ENCODE measurements at regions not wholly inside any gene's neighbourhood (a gene's known extent, or its start where the extent isn't known, plus 50 kb on each side); places are given as distances from the start of the nearest gene placed in this dataset.
"Not testable (repeated sequence)": the region's sequence is repeated elsewhere in the genome, so short reads cannot be mapped to it uniquely, and the experiment has no call there.

DNA sequence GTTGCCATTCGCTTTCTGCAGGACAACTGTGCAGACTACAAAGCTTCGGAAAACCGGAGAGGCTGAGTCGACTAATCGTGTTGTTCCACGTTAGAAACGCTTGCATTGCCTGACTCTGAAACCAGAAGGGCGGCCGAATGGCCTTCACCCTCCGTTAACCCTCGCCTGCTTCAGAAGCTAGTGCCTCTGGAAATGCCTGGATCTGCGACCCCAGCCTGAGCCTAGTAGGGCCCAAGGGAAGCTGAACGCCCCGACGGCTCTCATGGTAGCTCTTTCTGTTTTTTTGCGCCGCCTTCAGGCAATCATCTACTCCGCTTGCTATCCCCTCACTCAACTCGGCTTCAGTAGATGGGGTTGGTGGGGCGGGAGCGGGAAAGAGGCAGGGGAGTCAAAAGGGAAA, 117.3 kb downstream of the PPIAL4A start:
- not testable (repeated sequence) for DNase-seq (ENCODE audit: low read depth)

DNA sequence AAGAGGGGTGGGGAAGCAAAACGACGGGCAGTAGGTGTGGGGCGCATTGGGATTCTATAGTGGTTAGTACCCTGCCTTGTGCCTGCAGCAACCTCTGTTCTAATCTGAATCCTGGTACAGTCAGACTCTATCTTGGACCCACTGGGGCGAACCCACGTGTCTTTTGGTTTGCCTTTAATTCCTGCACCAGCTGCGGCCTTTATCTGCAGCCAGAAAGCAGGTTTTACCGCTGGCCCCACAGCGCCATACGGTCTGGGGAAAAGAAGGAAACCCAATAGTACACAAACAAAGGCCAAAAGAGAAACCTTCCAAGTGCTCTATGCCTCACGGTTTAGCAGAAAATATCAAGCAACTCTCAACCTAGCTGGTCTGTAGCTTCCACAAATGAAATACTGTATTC, 118.2 kb downstream of the PPIAL4A start:
- DNase-seq (ENCODE audit: low read depth), result not testable (repeated sequence)

DNA sequence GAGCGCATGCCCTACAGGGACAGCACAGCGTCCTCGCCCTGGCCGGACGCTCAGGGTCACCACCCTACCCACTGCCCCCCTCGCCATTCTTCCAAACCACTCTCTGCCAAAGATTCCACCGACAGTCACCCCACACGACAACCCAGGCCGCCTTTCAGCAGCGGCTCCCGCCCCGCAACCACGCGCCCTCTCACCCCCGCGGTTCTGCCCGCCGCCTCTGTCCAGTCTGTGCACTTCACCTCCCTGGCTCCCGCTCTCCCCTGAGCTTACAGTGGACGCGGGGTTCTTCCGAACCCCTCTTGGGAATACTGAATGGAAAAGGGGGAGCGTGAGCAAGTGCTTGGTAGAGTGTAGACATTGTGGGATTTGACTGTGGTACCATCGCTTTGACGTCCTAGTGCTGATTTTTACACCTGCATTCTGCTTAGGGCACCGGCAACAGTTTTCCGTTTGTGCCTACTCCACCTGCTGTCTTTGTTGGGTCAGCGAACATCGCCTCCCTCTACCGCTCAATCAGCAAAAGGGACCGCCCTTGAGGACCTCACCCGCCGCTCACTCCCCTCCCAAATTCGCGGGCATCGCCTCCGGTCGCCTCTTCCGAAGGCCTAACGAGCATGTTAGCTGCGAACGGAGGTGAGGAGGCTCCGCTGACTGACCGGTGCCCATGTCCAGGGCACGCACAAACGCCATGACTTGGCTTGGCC, 119.1 kb downstream of the PPIAL4A start:
- DNase-seq (ENCODE audit: low read depth), result not testable (repeated sequence)

DNA sequence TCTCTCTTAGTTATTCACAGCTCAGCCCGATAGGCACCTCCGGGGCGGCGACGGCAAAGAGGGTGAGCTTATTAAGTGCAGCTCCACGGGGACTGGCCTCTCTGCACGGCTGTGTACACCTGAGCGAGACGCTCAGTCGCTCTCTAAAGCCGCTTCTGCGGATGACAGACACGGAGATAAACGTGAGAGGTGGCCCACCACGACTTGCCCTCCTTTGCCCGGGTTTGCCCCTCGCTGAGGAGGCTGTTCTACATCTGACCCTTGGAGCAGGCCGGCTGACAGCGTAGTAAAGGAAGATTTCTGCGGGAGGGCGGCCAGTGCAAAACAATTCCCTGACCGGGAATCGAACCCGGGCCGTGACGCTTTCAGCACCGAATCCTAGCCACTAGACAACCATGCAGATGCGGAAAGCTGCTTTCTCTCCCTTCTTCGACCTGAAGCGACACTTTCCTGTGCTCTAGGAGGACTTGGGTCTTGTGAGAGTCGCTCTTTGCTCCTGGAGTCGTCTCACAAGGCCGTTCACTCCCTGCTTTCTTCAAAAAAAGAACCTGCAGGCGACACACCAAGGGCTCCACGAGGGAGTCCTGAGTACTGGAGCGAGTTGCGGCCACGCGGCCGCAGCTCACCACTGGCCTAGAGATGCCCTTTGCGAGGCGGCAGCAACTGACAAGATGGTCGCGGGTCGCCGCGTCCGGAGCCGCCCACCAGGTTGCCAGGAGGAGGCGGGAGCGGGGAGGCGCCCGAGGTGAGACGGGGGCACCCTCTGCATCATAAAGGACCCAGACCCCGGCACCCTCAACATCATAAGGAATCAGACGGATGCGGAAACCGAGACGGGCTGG, 119.9 kb downstream of the PPIAL4A start:
- DNase-seq (ENCODE audit: low read depth), result not testable (repeated sequence)

DNA sequence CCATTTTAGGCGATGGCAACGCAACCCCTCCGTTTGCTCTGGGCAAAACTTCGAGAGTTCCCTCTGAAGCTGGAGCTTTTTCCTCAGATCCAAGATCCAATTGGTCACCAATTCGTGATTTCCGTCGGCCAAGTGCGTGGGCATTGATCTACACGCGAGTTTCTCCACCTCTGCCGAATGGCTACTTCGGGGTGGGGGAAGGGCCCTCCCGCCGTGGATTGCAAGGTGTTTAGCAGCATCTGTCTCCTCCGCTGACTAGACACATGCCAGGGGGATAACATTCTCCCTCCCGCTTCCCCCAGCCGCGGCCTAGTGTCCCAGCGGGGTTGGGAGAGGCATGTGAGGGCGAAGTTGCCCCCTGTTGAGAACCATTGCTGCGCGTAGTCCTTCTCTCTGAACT, 120.6 kb downstream of the PPIAL4A start:
- not testable (repeated sequence) for DNase-seq (ENCODE audit: low read depth)

- not testable (repeated sequence) for DNase-seq (ENCODE audit: low read depth)
Observed at GRCh38 chr1:121013181-121013580, 123.6 kb downstream of the PPIAL4A start.

GRCh38 chr1:121016182-121017028, 126.8 kb downstream of the PPIAL4A start:
- peak; percentile 24 for DNase-seq (ENCODE audit: low read depth)

- not testable (repeated sequence) for DNase-seq (ENCODE audit: low read depth)
Observed at GRCh38 chr1:121019715-121020349, 130.3 kb downstream of the PPIAL4A start.

GRCh38 chr1:121020350-121021236, 131.0 kb downstream of the PPIAL4A start:
- DNase-seq (ENCODE audit: low read depth), result peak; percentile 5

DNA sequence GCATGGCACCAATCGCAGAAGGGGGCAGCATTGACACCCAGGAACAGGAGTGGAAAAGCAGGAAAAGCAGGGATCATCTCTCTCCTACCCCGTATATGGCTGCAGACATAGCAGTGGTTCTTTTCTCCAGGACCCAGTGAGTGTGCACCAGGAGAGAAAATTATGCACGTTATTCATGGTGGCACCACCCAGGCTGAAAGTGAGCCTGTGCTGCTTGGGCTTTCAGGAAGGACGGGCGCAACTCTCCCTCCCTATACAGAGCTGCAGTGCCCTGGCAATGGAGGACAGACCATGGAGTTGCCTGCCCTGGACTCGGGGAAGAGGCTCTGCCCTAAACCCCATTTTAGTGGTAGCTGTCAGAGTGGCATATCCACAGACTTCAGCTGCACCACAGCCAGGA, 132.1 kb downstream of the PPIAL4A start:
- not testable (repeated sequence) for DNase-seq (ENCODE audit: low read depth)

GRCh38 chr1:121032878-121033494, 143.4 kb downstream of the PPIAL4A start:
- DNase-seq (ENCODE audit: low read depth), result not testable (repeated sequence)

DNA sequence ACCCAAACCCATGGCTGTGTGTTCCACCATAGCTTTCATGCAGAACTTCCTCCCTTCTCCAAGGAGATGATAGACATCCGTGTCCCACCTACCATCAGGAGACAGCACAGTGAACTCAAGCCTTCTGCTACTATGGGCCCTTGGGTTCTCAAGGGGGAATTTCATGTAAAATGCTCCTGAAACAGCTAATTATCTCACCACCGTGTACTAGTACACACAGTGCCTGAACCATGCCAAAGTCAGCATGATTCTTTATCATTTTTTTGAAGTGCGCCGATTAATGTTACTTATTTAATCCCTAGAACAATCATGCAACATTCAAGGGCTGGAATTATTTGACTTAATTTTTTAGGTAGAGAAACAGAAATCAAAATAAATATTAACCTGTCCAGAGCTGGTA, 147.2 kb downstream of the PPIAL4A start:
- not testable (repeated sequence) for DNase-seq (ENCODE audit: low read depth)

- not testable (repeated sequence) for DNase-seq (ENCODE audit: low read depth)
Observed at GRCh38 chr1:121040974-121041373, 143.2 kb downstream of the FAM72B start.

GRCh38 chr1:121041497-121041896, 142.6 kb downstream of the FAM72B start:
- peak; percentile 1 for DNase-seq (ENCODE audit: low read depth)

DNA sequence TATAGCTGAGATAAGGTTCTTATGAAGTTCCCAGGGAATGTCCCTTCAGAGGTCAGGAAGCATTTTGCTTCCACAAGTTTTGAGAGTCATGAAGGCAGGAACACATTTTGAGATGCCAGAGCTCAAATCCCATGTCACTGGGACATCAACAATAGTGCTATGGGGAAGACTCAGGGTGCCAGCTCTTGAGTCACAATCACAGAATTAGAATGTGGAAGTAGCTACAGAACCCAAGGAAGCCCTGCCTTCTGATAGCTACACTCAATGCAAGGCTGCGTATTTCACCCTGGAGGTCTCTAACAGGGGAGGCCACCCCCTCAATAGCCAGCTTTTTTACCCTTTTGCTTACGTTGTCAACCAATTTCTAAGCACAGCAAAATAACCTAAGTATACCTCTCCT, 141.3 kb downstream of the FAM72B start:
- DNase-seq (ENCODE audit: low read depth), result not testable (repeated sequence)

DNA sequence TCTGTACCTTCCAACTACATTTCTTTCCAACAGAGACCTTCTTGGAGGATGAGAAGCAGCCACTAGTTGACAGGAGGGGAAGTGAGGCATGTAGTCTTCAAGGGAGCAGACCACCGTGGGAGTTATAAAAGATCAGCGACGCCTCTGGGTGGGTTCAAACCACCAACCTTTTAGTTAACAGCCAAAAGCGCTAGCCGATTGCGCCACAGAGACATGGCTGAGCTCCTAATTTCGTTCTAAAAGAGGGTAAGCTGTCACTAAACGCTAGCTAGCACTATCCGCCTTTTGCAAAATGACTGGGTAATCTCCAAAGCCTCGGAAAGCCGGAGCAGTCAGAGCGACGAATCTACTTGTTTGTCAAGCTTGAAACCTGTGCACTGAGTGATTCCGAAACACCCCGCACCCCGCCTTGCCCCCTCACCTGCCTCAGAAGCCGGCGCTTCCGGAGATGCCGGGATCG, 135.8 kb downstream of the FAM72B start:
- DNase-seq (ENCODE audit: low read depth), result not testable (repeated sequence)

- DNase-seq (ENCODE audit: low read depth), result not testable (repeated sequence)
Observed at GRCh38 chr1:121048769-121049443, 135.2 kb downstream of the FAM72B start.

GRCh38 chr1:121050097-121050496, 134.0 kb downstream of the FAM72B start:
- not testable (repeated sequence) for DNase-seq (ENCODE audit: low read depth)

- not testable (repeated sequence) for DNase-seq (ENCODE audit: low read depth)
Observed at GRCh38 chr1:121051161-121051790, 132.9 kb downstream of the FAM72B start.
